ENCODE measurements at regions not wholly inside any gene's neighbourhood (a gene's known extent, or its start where the extent isn't known, plus 50 kb on each side); places are given as distances from the start of the nearest gene placed in this dataset.
"Not testable (repeated sequence)": the region's sequence is repeated elsewhere in the genome, so short reads cannot be mapped to it uniquely, and the experiment has no call there.

GRCh38 chr22:23450821-23451220 is 129.3 kb downstream of the IGLL1 start:
- not testable (repeated sequence) for H3K27ac ChIP-seq (ENCODE audit: low read depth, low read length); H3K4me1 ChIP-seq (ENCODE audit: control insufficient read depth in 1 of 2, insufficient read depth in 2 of 2, low read length in 2 of 2); H3K9ac ChIP-seq (ENCODE audit: low read depth in 1 of 2, low read length in 2 of 2); H3K9me3 ChIP-seq (ENCODE audit: control insufficient read depth in 1 of 2, low read length in 2 of 2); H3K4me3 ChIP-seq (ENCODE audit: low read depth in 1 of 2, low read length in 2 of 2); H3K27me3 ChIP-seq (ENCODE audit: control insufficient read depth in 1 of 2, insufficient read depth in 2 of 2, low read length in 2 of 2); H3K36me3 ChIP-seq (ENCODE audit: control insufficient read depth in 1 of 2, insufficient read depth in 2 of 2, low read length in 2 of 2)

- H3K4me3 ChIP-seq (ENCODE audit: low read depth in 1 of 2, low read length in 2 of 2): no peak overlapping the region
- H3K27me3 ChIP-seq (ENCODE audit: control insufficient read depth in 1 of 2, insufficient read depth in 2 of 2, low read length in 2 of 2): no peaks in the 10 kb centered on the region
- H3K36me3 ChIP-seq (ENCODE audit: control insufficient read depth in 1 of 2, insufficient read depth in 2 of 2, low read length in 2 of 2): no peaks in the 10 kb centered on the region
- no peaks in the 10 kb centered on the region for H3K9me3 ChIP-seq (ENCODE audit: control insufficient read depth in 1 of 2, low read length in 2 of 2)
- H3K9ac ChIP-seq (ENCODE audit: low read depth in 1 of 2, low read length in 2 of 2): no peak overlapping the region
- H3K27ac ChIP-seq (ENCODE audit: low read depth, low read length): no peak overlapping the region
- H3K4me1 ChIP-seq (ENCODE audit: control insufficient read depth in 1 of 2, insufficient read depth in 2 of 2, low read length in 2 of 2): no peaks in the 10 kb centered on the region
Measured at GRCh38 chr22:23450434-23450795, 129.7 kb downstream of the IGLL1 start.

DNA sequence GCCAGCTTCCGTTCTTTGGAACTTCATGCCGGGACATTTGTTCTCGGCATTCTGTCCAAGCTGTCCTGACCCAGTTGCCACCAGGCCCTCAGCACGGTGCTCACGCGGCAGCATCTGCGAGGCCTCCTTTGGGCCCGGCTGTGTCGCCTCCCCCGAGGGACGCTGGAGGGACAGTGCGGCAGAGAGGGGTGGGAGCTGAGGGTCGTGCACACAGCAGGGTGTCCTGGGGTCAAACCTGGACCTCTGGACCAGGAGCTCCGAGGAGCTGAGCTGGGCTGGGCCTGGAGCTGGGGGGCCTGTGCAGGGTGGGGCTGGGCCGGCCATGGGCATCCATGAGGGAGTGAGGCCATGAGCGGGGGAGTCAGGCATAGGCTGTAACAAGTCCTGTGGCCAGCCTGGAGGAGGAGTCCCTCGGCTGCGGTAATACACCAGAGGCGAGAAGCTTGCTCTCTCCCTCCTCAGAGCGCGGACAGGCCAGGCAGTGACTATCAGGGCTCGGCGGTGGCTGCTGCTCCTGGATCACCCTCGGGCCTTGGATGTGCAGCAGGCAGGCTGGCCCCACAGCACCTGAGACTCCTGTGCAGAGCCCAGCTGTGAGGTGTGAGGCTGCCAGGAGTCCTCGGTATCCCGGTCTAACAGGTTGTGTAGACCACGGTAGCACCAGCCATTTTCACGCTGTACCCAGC is 130.2 kb downstream of the IGLL1 start:
- not testable (repeated sequence) for H3K9ac ChIP-seq (ENCODE audit: low read depth in 1 of 2, low read length in 2 of 2); H3K27ac ChIP-seq (ENCODE audit: low read depth, low read length); H3K9me3 ChIP-seq (ENCODE audit: control insufficient read depth in 1 of 2, low read length in 2 of 2); H3K4me1 ChIP-seq (ENCODE audit: control insufficient read depth in 1 of 2, insufficient read depth in 2 of 2, low read length in 2 of 2); H3K4me3 ChIP-seq (ENCODE audit: low read depth in 1 of 2, low read length in 2 of 2); H3K36me3 ChIP-seq (ENCODE audit: control insufficient read depth in 1 of 2, insufficient read depth in 2 of 2, low read length in 2 of 2); H3K27me3 ChIP-seq (ENCODE audit: control insufficient read depth in 1 of 2, insufficient read depth in 2 of 2, low read length in 2 of 2)

DNA sequence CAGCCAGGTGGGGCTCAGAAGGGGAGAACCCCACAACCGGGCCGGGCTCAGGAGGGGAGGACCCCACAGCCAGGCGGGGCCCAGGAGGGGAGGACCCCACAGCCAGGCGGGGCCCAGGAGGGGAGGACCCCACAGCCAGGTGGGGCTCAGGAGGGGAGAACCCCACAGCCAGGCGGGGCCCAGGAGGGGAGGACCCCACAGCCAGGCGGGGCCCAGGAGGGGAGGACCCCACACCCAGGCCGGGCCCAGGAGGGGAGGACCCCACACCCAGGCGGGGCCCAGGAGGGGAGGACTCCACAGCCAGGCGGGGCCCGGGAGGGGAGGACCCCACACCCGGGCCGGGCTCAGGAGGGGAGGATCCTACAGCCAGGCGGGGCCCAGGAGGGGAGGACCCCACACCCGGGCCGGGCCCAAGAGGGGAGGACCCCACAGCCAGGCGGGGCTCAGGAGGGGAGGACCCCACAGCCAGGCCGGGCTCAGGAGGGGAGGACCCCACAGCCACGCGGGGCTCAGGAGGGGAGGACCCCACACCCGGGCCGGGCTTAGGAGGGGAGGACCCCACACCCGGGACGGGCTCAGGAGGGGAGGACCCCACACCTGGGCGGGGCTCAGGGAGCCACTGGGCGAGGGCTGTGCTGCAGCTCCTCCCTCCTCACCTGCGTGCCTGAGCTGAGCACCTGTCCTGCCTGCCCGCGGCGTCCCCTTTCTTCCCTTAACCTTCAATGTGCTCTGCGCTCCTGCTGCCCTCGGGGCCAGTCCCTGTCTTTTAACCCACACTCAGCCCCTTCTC is 131.4 kb downstream of the IGLL1 start:
- not testable (repeated sequence) for H3K27me3 ChIP-seq (ENCODE audit: control insufficient read depth in 1 of 2, insufficient read depth in 2 of 2, low read length in 2 of 2); H3K9me3 ChIP-seq (ENCODE audit: control insufficient read depth in 1 of 2, low read length in 2 of 2); H3K4me3 ChIP-seq (ENCODE audit: low read depth in 1 of 2, low read length in 2 of 2); H3K4me1 ChIP-seq (ENCODE audit: control insufficient read depth in 1 of 2, insufficient read depth in 2 of 2, low read length in 2 of 2); H3K36me3 ChIP-seq (ENCODE audit: control insufficient read depth in 1 of 2, insufficient read depth in 2 of 2, low read length in 2 of 2); H3K27ac ChIP-seq (ENCODE audit: low read depth, low read length); H3K9ac ChIP-seq (ENCODE audit: low read depth in 1 of 2, low read length in 2 of 2)

DNA sequence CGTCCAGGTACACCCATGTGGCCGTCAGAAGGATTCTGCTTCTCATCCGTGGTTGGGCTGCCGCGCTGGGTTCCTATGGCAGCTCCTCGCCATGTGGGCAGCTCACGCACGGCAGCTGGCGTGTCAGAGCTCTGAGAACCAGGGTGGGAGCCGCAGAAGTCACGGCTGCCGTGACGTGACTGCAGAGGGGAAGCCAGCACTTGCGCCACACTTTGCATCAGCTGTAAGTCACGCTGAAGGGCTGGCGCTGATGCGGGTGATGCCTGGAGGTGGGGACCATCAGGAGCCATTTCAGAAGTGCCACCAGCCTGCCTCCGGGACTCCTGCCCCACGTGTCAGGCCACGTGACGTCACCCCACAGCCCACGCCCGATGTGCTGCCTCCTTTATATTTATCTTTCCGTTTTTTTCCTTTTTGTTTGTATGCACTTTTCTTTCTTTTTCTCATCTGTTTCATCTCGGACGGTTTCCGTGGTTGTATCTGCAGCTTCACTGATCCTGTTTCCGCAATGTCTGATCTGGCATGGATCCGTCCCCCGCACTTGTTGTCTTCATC is 133.2 kb downstream of the IGLL1 start:
- Histone ChIP-seq H3K4me1 (ENCODE audit: control insufficient read depth in 1 of 2, insufficient read depth in 2 of 2, low read length in 2 of 2) (no peaks in the 10 kb centered on the region), H3K9ac (ENCODE audit: low read depth in 1 of 2, low read length in 2 of 2) (no peak overlapping the region), H3K4me3 (ENCODE audit: low read depth in 1 of 2, low read length in 2 of 2) (no peak overlapping the region), H3K9me3 (ENCODE audit: control insufficient read depth in 1 of 2, low read length in 2 of 2) (no peaks in the 10 kb centered on the region), H3K36me3 (ENCODE audit: control insufficient read depth in 1 of 2, insufficient read depth in 2 of 2, low read length in 2 of 2) (no peaks in the 10 kb centered on the region), H3K27ac (ENCODE audit: low read depth, low read length) (no peak overlapping the region), H3K27me3 (ENCODE audit: control insufficient read depth in 1 of 2, insufficient read depth in 2 of 2, low read length in 2 of 2) (no peaks in the 10 kb centered on the region)

DNA sequence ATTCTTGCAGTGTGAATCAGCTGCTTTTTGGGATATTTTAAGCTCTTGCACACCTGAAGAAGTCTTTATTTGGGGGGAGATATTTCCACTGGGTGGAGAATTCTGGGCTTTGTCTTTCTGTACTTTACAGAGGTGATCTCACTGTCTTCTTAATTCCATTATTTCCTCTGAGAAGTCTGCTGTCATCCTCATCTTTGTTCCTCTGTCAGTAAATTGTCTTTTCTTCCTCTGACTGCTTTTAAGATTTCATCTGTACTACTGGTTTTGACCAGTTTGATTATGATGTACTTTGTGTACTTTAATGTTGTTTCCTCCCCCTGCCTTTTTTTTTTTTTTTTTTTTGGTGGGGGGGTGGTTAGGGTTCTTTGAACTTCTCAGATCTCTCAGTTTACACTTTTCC is 133.9 kb downstream of the IGLL1 start:
- not testable (repeated sequence) for H3K9me3 ChIP-seq (ENCODE audit: control insufficient read depth in 1 of 2, low read length in 2 of 2); H3K27ac ChIP-seq (ENCODE audit: low read depth, low read length); H3K4me3 ChIP-seq (ENCODE audit: low read depth in 1 of 2, low read length in 2 of 2); H3K27me3 ChIP-seq (ENCODE audit: control insufficient read depth in 1 of 2, insufficient read depth in 2 of 2, low read length in 2 of 2); H3K9ac ChIP-seq (ENCODE audit: low read depth in 1 of 2, low read length in 2 of 2); H3K36me3 ChIP-seq (ENCODE audit: control insufficient read depth in 1 of 2, insufficient read depth in 2 of 2, low read length in 2 of 2); H3K4me1 ChIP-seq (ENCODE audit: control insufficient read depth in 1 of 2, insufficient read depth in 2 of 2, low read length in 2 of 2)

GRCh38 chr22:23443905-23444304 is 136.2 kb downstream of the IGLL1 start:
- not testable (repeated sequence) for H3K27ac ChIP-seq (ENCODE audit: low read depth, low read length); H3K4me1 ChIP-seq (ENCODE audit: control insufficient read depth in 1 of 2, insufficient read depth in 2 of 2, low read length in 2 of 2); H3K4me3 ChIP-seq (ENCODE audit: low read depth in 1 of 2, low read length in 2 of 2); H3K36me3 ChIP-seq (ENCODE audit: control insufficient read depth in 1 of 2, insufficient read depth in 2 of 2, low read length in 2 of 2); H3K9ac ChIP-seq (ENCODE audit: low read depth in 1 of 2, low read length in 2 of 2); H3K27me3 ChIP-seq (ENCODE audit: control insufficient read depth in 1 of 2, insufficient read depth in 2 of 2, low read length in 2 of 2); H3K9me3 ChIP-seq (ENCODE audit: control insufficient read depth in 1 of 2, low read length in 2 of 2)

DNA sequence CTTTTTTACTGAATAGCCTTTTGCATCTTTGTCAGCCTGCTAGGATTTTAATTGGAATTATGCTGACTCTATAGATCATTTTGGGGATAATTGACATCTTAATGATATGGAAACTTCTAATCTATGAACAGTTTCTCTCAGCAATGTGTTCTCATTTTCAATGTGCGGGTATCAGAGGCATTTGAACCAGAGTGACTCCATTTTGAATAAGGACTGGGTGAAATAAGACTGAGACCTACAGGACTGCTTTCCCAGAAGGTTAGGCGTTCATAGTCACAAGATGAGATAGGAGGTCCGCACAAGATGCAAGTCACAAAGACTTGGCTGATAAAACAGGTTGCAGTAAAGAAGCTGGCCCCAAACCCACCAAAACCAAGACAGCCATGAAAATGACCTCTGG is 140.5 kb downstream of the IGLL1 start:
- not testable (repeated sequence) for H3K27me3 ChIP-seq (ENCODE audit: control insufficient read depth in 1 of 2, insufficient read depth in 2 of 2, low read length in 2 of 2); H3K9me3 ChIP-seq (ENCODE audit: control insufficient read depth in 1 of 2, low read length in 2 of 2); H3K36me3 ChIP-seq (ENCODE audit: control insufficient read depth in 1 of 2, insufficient read depth in 2 of 2, low read length in 2 of 2); H3K9ac ChIP-seq (ENCODE audit: low read depth in 1 of 2, low read length in 2 of 2); H3K4me1 ChIP-seq (ENCODE audit: control insufficient read depth in 1 of 2, insufficient read depth in 2 of 2, low read length in 2 of 2); H3K4me3 ChIP-seq (ENCODE audit: low read depth in 1 of 2, low read length in 2 of 2); H3K27ac ChIP-seq (ENCODE audit: low read depth, low read length)

- no peaks in the 10 kb centered on the region for H3K36me3 ChIP-seq (ENCODE audit: control insufficient read depth in 1 of 2, insufficient read depth in 2 of 2, low read length in 2 of 2)
- no peak overlapping the region for H3K27ac ChIP-seq (ENCODE audit: low read depth, low read length)
- no peaks in the 10 kb centered on the region for H3K4me1 ChIP-seq (ENCODE audit: control insufficient read depth in 1 of 2, insufficient read depth in 2 of 2, low read length in 2 of 2)
- H3K4me3 ChIP-seq (ENCODE audit: low read depth in 1 of 2, low read length in 2 of 2): no peak overlapping the region
- H3K9me3 ChIP-seq (ENCODE audit: control insufficient read depth in 1 of 2, low read length in 2 of 2): no peaks in the 10 kb centered on the region
- H3K9ac ChIP-seq (ENCODE audit: low read depth in 1 of 2, low read length in 2 of 2): no peak overlapping the region
- no peaks in the 10 kb centered on the region for H3K27me3 ChIP-seq (ENCODE audit: control insufficient read depth in 1 of 2, insufficient read depth in 2 of 2, low read length in 2 of 2)
Measured at GRCh38 chr22:23438216-23438615, 141.9 kb downstream of the IGLL1 start.

DNA sequence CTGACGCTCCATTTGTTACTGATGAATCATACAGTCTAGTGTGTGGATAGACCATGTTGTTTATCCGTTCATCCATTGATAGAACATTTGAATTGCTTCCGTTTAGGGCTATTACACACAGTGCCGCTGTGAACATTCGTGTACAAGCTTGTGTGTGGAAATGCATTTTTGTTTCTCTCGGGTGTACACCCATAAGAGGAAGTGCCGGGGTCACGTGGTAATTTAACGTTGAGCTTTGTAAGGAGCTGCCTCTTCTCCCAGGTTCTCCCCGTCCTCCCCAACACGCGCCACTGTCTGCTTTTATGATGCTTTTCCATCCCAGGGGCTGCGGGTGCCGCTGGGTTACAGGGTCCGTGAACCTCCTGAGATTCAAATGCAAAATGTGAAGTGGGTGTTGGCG is 142.3 kb downstream of the IGLL1 start:
- H3K9ac ChIP-seq (ENCODE audit: low read depth in 1 of 2, low read length in 2 of 2): no peak overlapping the region
- H3K4me3 ChIP-seq (ENCODE audit: low read depth in 1 of 2, low read length in 2 of 2): no peak overlapping the region
- no peaks in the 10 kb centered on the region for H3K36me3 ChIP-seq (ENCODE audit: control insufficient read depth in 1 of 2, insufficient read depth in 2 of 2, low read length in 2 of 2)
- H3K9me3 ChIP-seq (ENCODE audit: control insufficient read depth in 1 of 2, low read length in 2 of 2): no peaks in the 10 kb centered on the region
- H3K27me3 ChIP-seq (ENCODE audit: control insufficient read depth in 1 of 2, insufficient read depth in 2 of 2, low read length in 2 of 2): no peaks in the 10 kb centered on the region
- H3K27ac ChIP-seq (ENCODE audit: low read depth, low read length): no peak overlapping the region
- no peaks in the 10 kb centered on the region for H3K4me1 ChIP-seq (ENCODE audit: control insufficient read depth in 1 of 2, insufficient read depth in 2 of 2, low read length in 2 of 2)
